ENCODE measurements at regions not wholly inside any gene's neighbourhood (a gene's known extent, or its start where the extent isn't known, plus 50 kb on each side); places are given as distances from the start of the nearest gene placed in this dataset.

- in situ Hi-C loops (cut with MboI; ENCODE audit: low pct_ligation_motif_present in 1 of 4, low pct_unique_long_range_greater_than_20kb in 1 of 4, low sequenced_read_pairs in 3 of 4) = no loop called here
- no peak for TF ChIP-seq POLR2AphosphoS5 (IDR thresholded peaks at IDR 0.05)
- no peak for TF ChIP-seq POLR2A (IDR thresholded peaks at IDR 0.05)
- TF ChIP-seq CTCF (IDR thresholded peaks at IDR 0.05) = no peak
- no peak for TF ChIP-seq EP300 (IDR thresholded peaks at IDR 0.05; ENCODE audit: low read depth)
- no peaks in the 10 kb centered on the region for H3K27me3 ChIP-seq
- H3K4me3 ChIP-seq = no peak overlapping the region
- no peak overlapping the region for H3K27ac ChIP-seq
- intact Hi-C loops (cut with DNase I; ENCODE audit: low total_unique reads) = no loop called here
- H3K36me3 ChIP-seq = no peaks in the 10 kb centered on the region
- DNase-seq = no peak
- H3K4me1 ChIP-seq = no peaks in the 10 kb centered on the region
- no peaks in the 10 kb centered on the region for H3K9me3 ChIP-seq
- WGBS, 2 donors (ENCODE audit: low coverage in 1 of 2) = 68 to 77% methylated on average over 6 of the region's 6 CpGs
Measured at GRCh38 chr5:2946315-2946714, 194.8 kb upstream of the IRX2 start.

- DNase-seq = no peak
- H3K36me3 ChIP-seq = no peaks in the 10 kb centered on the region
- in situ Hi-C loops (cut with MboI; ENCODE audit: low pct_ligation_motif_present in 1 of 4, low pct_unique_long_range_greater_than_20kb in 1 of 4, low sequenced_read_pairs in 3 of 4) (no loop called here), intact Hi-C loops (cut with DNase I; ENCODE audit: low total_unique reads) (no loop called here)
- 87 to 92% methylated on average over 4 of the region's 4 CpGs for WGBS, 2 donors (ENCODE audit: low coverage in 1 of 2)
- peaks cover 0 to 17% of the 10 kb centered on the region in 2 donors for H3K9me3 ChIP-seq
- no peaks in the 10 kb centered on the region for H3K27me3 ChIP-seq
- H3K27ac ChIP-seq = no peak overlapping the region
- H3K4me3 ChIP-seq = no peak overlapping the region
- no peak for TF ChIP-seq POLR2A (IDR thresholded peaks at IDR 0.05)
- no peak for TF ChIP-seq CTCF (IDR thresholded peaks at IDR 0.05)
- no peak for TF ChIP-seq POLR2AphosphoS5 (IDR thresholded peaks at IDR 0.05)
- TF ChIP-seq EP300 (IDR thresholded peaks at IDR 0.05; ENCODE audit: low read depth) = no peak
- H3K4me1 ChIP-seq = no peaks in the 10 kb centered on the region
Measured at GRCh38 chr5:2936413-2936812, 184.9 kb upstream of the IRX2 start.

GRCh38 chr5:2929779-2930178 lies 178.3 kb upstream of the IRX2 start:
- Histone ChIP-seq H3K9me3 (peaks cover 0 to 9% of the 10 kb centered on the region in 2 donors), H3K27me3 (no peaks in the 10 kb centered on the region), H3K4me3 (no peak overlapping the region), H3K27ac (no peak overlapping the region), H3K4me1 (no peaks in the 10 kb centered on the region), H3K36me3 (no peaks in the 10 kb centered on the region)
- 84 to 100% methylated on average over 1 to 10 of the region's 10 CpGs for WGBS, 2 donors (ENCODE audit: low coverage in 1 of 2)
- no peak for TF ChIP-seq POLR2AphosphoS5 (IDR thresholded peaks at IDR 0.05)
- no peak for TF ChIP-seq EP300 (IDR thresholded peaks at IDR 0.05; ENCODE audit: low read depth)
- no peak for TF ChIP-seq POLR2A (IDR thresholded peaks at IDR 0.05)
- TF ChIP-seq CTCF (IDR thresholded peaks at IDR 0.05) = no peak
- no peak for DNase-seq
- intact Hi-C loops (cut with DNase I; ENCODE audit: low total_unique reads) = no loop called here
- in situ Hi-C loops (cut with MboI; ENCODE audit: low pct_ligation_motif_present in 1 of 4, low pct_unique_long_range_greater_than_20kb in 1 of 4, low sequenced_read_pairs in 3 of 4) = no loop called here

GRCh38 chr5:2921651-2922050 lies 170.2 kb upstream of the IRX2 start:
- Histone ChIP-seq H3K27ac (no peak overlapping the region), H3K36me3 (no peaks in the 10 kb centered on the region), H3K4me1 (no peaks in the 10 kb centered on the region), H3K4me3 (no peak overlapping the region), H3K9me3 (no peaks in the 10 kb centered on the region), H3K27me3 (no peaks in the 10 kb centered on the region)
- intact Hi-C loops (cut with DNase I; ENCODE audit: low total_unique reads) = no loop called here
- TF ChIP-seq EP300 (IDR thresholded peaks at IDR 0.05; ENCODE audit: low read depth) (no peak), POLR2AphosphoS5 (IDR thresholded peaks at IDR 0.05) (no peak), CTCF (IDR thresholded peaks at IDR 0.05) (no peak), POLR2A (IDR thresholded peaks at IDR 0.05) (no peak)
- no peak for DNase-seq
- WGBS, 2 donors (ENCODE audit: low coverage in 1 of 2) = 92% methylated on average over 9 of the region's 9 CpGs; no CpG with 5 or more reads in 1 of the 2 donors
- in situ Hi-C loops (cut with MboI; ENCODE audit: low pct_ligation_motif_present in 1 of 4, low pct_unique_long_range_greater_than_20kb in 1 of 4, low sequenced_read_pairs in 3 of 4) = no loop called here

Data from transverse colon (tissue), 4 donors.